Panc1 (cell line): ENCODE measurements at regions not wholly inside any gene's neighbourhood (a gene's known extent, or its start where the extent isn't known, plus 50 kb on each side); places are given as distances from the start of the nearest gene placed in this dataset.

Experiments
- POLR2AphosphoS5 ChIP-seq: IDR thresholded peaks from 2 replicates; pipeline ENCODE4 v1.6.1; 2012; ENCODE audit warnings: mild to moderate bottlenecking, low read depth, low read length, moderate library complexity
- SIN3A ChIP-seq: IDR thresholded peaks from 2 replicates; pipeline ENCODE4 v1.6.1; 2012; ENCODE audit warnings: low read depth, mild to moderate bottlenecking, low read length, moderate library complexity, borderline replicate concordance; ENCODE audit not compliant: insufficient read depth
- TF ChIP-seq, protein P1 (sequence below), 2 experiments: IDR thresholded peaks; 2 replicates each; pipeline ENCODE4 v1.6.1; 2011 to 2012; ENCODE audit warnings: low read depth in 2 of 2, control low read depth in 1 of 2, low read length in 1 of 2, mild to moderate bottlenecking in 1 of 2, moderate library complexity in 1 of 2; ENCODE audit not compliant: insufficient read depth in 1 of 2
- TF ChIP-seq, protein P2 (sequence below): fragments of 450-650 bp; IDR thresholded peaks from 2 replicates; pipeline ENCODE4 v1.5.1; 2017; ENCODE audit warnings: mild to moderate bottlenecking

DNA sequence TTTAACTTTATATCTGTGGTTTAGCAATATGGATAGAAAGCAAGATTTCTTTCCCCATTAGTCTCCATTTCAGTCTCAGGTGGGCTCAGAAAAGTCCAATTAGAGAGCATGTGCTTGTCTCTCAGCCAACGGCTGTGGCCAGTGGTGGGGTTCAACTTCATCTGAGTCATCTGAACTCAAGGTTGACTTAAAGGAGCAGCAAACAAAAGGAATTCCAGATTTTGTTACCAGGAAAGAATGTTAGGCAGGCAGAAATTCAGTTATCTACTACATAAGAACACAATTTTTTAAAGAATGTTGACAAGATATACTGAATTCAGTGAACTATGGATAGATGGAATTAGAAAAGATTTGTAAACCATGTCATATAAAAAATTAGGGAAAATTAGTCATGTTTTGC is 784.1 kb downstream of the MAT2B start:
- TF ChIP-seq, protein P1, sequence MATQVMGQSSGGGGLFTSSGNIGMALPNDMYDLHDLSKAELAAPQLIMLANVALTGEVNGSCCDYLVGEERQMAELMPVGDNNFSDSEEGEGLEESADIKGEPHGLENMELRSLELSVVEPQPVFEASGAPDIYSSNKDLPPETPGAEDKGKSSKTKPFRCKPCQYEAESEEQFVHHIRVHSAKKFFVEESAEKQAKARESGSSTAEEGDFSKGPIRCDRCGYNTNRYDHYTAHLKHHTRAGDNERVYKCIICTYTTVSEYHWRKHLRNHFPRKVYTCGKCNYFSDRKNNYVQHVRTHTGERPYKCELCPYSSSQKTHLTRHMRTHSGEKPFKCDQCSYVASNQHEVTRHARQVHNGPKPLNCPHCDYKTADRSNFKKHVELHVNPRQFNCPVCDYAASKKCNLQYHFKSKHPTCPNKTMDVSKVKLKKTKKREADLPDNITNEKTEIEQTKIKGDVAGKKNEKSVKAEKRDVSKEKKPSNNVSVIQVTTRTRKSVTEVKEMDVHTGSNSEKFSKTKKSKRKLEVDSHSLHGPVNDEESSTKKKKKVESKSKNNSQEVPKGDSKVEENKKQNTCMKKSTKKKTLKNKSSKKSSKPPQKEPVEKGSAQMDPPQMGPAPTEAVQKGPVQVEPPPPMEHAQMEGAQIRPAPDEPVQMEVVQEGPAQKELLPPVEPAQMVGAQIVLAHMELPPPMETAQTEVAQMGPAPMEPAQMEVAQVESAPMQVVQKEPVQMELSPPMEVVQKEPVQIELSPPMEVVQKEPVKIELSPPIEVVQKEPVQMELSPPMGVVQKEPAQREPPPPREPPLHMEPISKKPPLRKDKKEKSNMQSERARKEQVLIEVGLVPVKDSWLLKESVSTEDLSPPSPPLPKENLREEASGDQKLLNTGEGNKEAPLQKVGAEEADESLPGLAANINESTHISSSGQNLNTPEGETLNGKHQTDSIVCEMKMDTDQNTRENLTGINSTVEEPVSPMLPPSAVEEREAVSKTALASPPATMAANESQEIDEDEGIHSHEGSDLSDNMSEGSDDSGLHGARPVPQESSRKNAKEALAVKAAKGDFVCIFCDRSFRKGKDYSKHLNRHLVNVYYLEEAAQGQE (IDR thresholded peaks at IDR 0.05; ENCODE audit: insufficient read depth in 1 of 2, low read depth in 2 of 2, low read length in 1 of 2): no peak
- TF ChIP-seq, protein P2, sequence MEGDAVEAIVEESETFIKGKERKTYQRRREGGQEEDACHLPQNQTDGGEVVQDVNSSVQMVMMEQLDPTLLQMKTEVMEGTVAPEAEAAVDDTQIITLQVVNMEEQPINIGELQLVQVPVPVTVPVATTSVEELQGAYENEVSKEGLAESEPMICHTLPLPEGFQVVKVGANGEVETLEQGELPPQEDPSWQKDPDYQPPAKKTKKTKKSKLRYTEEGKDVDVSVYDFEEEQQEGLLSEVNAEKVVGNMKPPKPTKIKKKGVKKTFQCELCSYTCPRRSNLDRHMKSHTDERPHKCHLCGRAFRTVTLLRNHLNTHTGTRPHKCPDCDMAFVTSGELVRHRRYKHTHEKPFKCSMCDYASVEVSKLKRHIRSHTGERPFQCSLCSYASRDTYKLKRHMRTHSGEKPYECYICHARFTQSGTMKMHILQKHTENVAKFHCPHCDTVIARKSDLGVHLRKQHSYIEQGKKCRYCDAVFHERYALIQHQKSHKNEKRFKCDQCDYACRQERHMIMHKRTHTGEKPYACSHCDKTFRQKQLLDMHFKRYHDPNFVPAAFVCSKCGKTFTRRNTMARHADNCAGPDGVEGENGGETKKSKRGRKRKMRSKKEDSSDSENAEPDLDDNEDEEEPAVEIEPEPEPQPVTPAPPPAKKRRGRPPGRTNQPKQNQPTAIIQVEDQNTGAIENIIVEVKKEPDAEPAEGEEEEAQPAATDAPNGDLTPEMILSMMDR: no peak
- TF ChIP-seq POLR2AphosphoS5: no peak
- no peak for TF ChIP-seq SIN3A
